HepG2 (cell line): ENCODE measurements at regions not wholly inside any gene's neighbourhood (a gene's known extent, or its start where the extent isn't known, plus 50 kb on each side); places are given as distances from the start of the nearest gene placed in this dataset.

ENCODE experiments used
- ATAC-seq: fragments of 200-7000 bp; cut with Tn5 transposase; 3 replicates; pipeline ENCODE4 v1.9.1; 2020; ENCODE audit warnings: mild to moderate bottlenecking, moderate library complexity
- BruUV-seq: library from RNA; stranded (reverse); fragments of 400-500 nt; replicated peaks from 2 replicates; lab custom pipeline; 2021; lab: Mats Ljungman, UMichigan
- CTCF ChIA-PET: fragments of 300-600 bp; formaldehyde crosslinking; extraction: SDS; loops from one replicate; lab custom pipeline; 2021; ENCODE audit warnings: low total read pairs, inconsistent platforms, low intra/inter-chr PET ratio; lab: Yijun Ruan, JAX
- POLR2A ChIA-PET: fragments of 350-600 bp; sonication (Branson Sonifier 250); formaldehyde crosslinking; loops from one replicate; lab custom pipeline; 2020; ENCODE audit warnings: antibody characterized with exemption, inconsistent platforms; lab: Yijun Ruan, JAX
- DNase-seq: peaks from one replicate; pipeline ENCODE4 v3.0.0-alpha.2; 2015; ENCODE audit warnings: low spot score
- FAIRE-seq: peaks from 3 replicates; lab custom pipeline; 2011; peaks lifted over from hg19 to GRCh38; lab: Jason Lieb, UNC
- H2AFZ ChIP-seq: one replicate; pipeline ENCODE4 v1.6.1; 2011; ENCODE audit warnings: low read length, inconsistent platforms
- H3K27ac ChIP-seq: fragments of 300-600 bp; 3 replicates; pipeline ENCODE4 v1.8.0; 2011; ENCODE audit warnings: mixed run types, mild to moderate bottlenecking, mixed read lengths, low read length, inconsistent platforms; ENCODE audit not compliant: insufficient read depth; ENCODE audit errors: extremely low read length
- H3K27me3 ChIP-seq, 2 experiments: fragments of 200-600 bp in 1 of 2; 2 replicates in 1 of 2; 3 replicates in 1 of 2; pipeline versions ENCODE4 v1.6.0 to v1.8.0; 2011; ENCODE audit warnings: low read length in 2 of 2, mild to moderate bottlenecking in 2 of 2, moderate library complexity in 2 of 2, inconsistent platforms in 1 of 2; ENCODE audit not compliant: insufficient read depth in 2 of 2, control insufficient read depth in 1 of 2
- H3K36me3 ChIP-seq, 2 experiments: fragments of 200-600 bp in 1 of 2; replicated peaks in 1 of 2; 2 replicates in 1 of 2; 3 replicates in 1 of 2; pipeline versions ENCODE4 v1.5.1 to v1.8.0; 2011; ENCODE audit warnings: low read length in 2 of 2, inconsistent platforms in 1 of 2; ENCODE audit not compliant: insufficient read depth in 2 of 2, control insufficient read depth in 1 of 2
- H3K4me1 ChIP-seq: 2 replicates; pipeline ENCODE4 v1.5.1; 2012; ENCODE audit warnings: low read length, inconsistent platforms; ENCODE audit not compliant: insufficient read depth
- H3K4me2 ChIP-seq: 2 replicates; pipeline ENCODE4 v1.6.0; 2011; ENCODE audit warnings: low read depth, low read length, inconsistent platforms
- H3K4me3 ChIP-seq, 3 experiments: fragments of 200-600 bp in 1 of 3; sonication (generic), shearing (Covaris generic) in 1 of 3; replicated peaks in 1 of 3; 2 replicates each; pipeline ENCODE4 v1.5.1; 2011 to 2016; ENCODE audit warnings: low read length in 3 of 3, inconsistent platforms in 2 of 3, low read depth in 2 of 3, mild to moderate bottlenecking in 2 of 3, control low read depth in 1 of 3, mixed read lengths in 1 of 3; ENCODE audit not compliant: insufficient read depth in 1 of 3
- H3K79me2 ChIP-seq: one replicate; pipeline ENCODE4 v1.6.1; 2011; ENCODE audit warnings: low read length, inconsistent platforms; ENCODE audit not compliant: insufficient read depth
- H3K9ac ChIP-seq: 2 replicates; pipeline ENCODE4 v1.6.0; 2011; ENCODE audit warnings: mild to moderate bottlenecking, low read depth, low read length, inconsistent platforms; ENCODE audit not compliant: insufficient read depth
- H3K9me3 ChIP-seq: 2 replicates; pipeline ENCODE4 v1.5.1; 2012; ENCODE audit warnings: mild to moderate bottlenecking, low read length
- H4K20me1 ChIP-seq: 2 replicates; pipeline ENCODE4 v1.6.0; 2011; ENCODE audit warnings: inconsistent platforms, mild to moderate bottlenecking, low read length, moderate library complexity; ENCODE audit not compliant: insufficient read depth
- FOSL1 ChIP-seq: sonication (generic); formaldehyde crosslinking; IDR thresholded peaks from 2 replicates; pipeline ENCODE4 v1.9.0; 2021; ENCODE audit warnings: missing genetic modification reagents, borderline replicate concordance
- MAFG ChIP-seq: sonication (generic); formaldehyde crosslinking; IDR thresholded peaks from 2 replicates; pipeline ENCODE4 v1.5.1; 2020; ENCODE audit warnings: mild to moderate bottlenecking, missing genetic modification reagents
- NFKBIZ ChIP-seq: IDR thresholded peaks from 2 replicates; pipeline ENCODE4 v1.6.1; 2018; ENCODE audit warnings: missing genetic modification reagents, missing compliant biosample characterization
- RAD21 ChIP-seq: fragments of 450-650 bp; formaldehyde crosslinking; IDR thresholded peaks from 2 replicates; pipeline ENCODE4 v1.5.0; 2020; ENCODE audit warnings: mild to moderate bottlenecking
- RCOR2 ChIP-seq: IDR thresholded peaks from 2 replicates; pipeline ENCODE4 v1.6.1; 2016; ENCODE audit warnings: missing biosample characterization, missing genetic modification reagents
- SSRP1 ChIP-seq: IDR thresholded peaks from 2 replicates; pipeline ENCODE4 v1.6.1; 2016; ENCODE audit warnings: control low read depth
- TAF15 ChIP-seq: fragments of 200-400 bp; formaldehyde crosslinking; IDR thresholded peaks from one replicate; pipeline ENCODE4 v1.6.1; 2018; ENCODE audit warnings: mild to moderate bottlenecking, low read depth, low read length; ENCODE audit not compliant: poor library complexity, severe bottlenecking
- ZNF441 ChIP-seq: sonication (generic); formaldehyde crosslinking; IDR thresholded peaks from 2 replicates; pipeline ENCODE4 v1.7.0; 2021; ENCODE audit warnings: missing genetic modification reagents, borderline replicate concordance
- ZNF558 ChIP-seq: sonication (generic); formaldehyde crosslinking; IDR thresholded peaks from 2 replicates; pipeline ENCODE4 v1.9.0; 2022; ENCODE audit warnings: mild to moderate bottlenecking, missing genetic modification reagents, borderline replicate concordance
- ZNF678 ChIP-seq: sonication (generic); formaldehyde crosslinking; IDR thresholded peaks from 2 replicates; pipeline ENCODE4 v1.4.0; 2020; ENCODE audit warnings: mild to moderate bottlenecking, missing genetic modification reagents
- ZNF782 ChIP-seq: sonication (generic); formaldehyde crosslinking; IDR thresholded peaks from 2 replicates; pipeline ENCODE4 v1.4.0; 2020; ENCODE audit warnings: missing genetic modification reagents, mild to moderate bottlenecking, borderline replicate concordance
- ZSCAN22 ChIP-seq: sonication (generic); formaldehyde crosslinking; IDR thresholded peaks from 2 replicates; pipeline ENCODE4 v1.4.0; 2020; ENCODE audit warnings: mild to moderate bottlenecking, missing genetic modification reagents
- WGBS: methylation state at CpG from one replicate; pipeline ENCODE4 v1.1.6; 2017; ENCODE audit warnings: low lambda C conversion rate; 5-methylcytosine and 5-hydroxymethylcytosine counted together
- in situ Hi-C: cut with HindIII; loops from 2 replicates; pipeline ENCODE4 v1.10.0; 2017; ENCODE audit warnings: low pct_unique_long_range_greater_than_20kb; ENCODE audit not compliant: extremely low pct_ligation_motif_present
- intact Hi-C: fragments of 100-400 bp; cut with micrococcal nuclease; formaldehyde crosslinking; loops from one replicate; pipeline ENCODE4 v1.10.0; 2022; ENCODE audit not compliant: unreplicated experiment
- TF ChIP-seq, protein P1 (sequence below): sonication (generic); formaldehyde crosslinking; IDR thresholded peaks from 2 replicates; pipeline ENCODE4 v1.5.0; 2020; ENCODE audit warnings: missing genetic modification reagents
- TF ChIP-seq, protein P2 (sequence below): sonication (generic); formaldehyde crosslinking; IDR thresholded peaks from 2 replicates; pipeline ENCODE4 v1.8.0; 2022; ENCODE audit warnings: mild to moderate bottlenecking, missing genetic modification reagents, moderate library complexity
- TF ChIP-seq, protein P3 (sequence below): sonication (generic); formaldehyde crosslinking; IDR thresholded peaks from 2 replicates; pipeline ENCODE4 v1.8.0; 2022; ENCODE audit warnings: mild to moderate bottlenecking, missing genetic modification reagents, borderline replicate concordance

DNA sequence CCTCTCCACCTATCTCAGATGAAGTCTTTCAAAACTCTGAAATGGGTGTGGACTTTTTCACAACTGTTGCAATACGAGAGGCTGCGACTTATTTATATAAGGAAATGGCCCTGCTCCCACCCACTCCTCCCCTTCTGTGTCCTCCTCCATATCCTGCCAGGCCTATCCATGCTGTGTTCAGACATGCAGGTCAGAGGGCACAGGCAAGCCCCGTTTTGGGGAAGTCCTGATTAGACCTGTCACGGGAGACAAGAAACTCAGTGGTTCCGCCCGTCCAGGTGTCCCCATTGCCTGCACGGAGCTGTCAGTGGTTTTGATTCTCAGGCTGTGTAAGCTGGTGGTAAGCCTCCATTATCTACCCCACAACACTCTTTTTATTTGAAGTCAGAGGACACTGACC is 99.6 kb upstream of the MGAT5 start:
- H3K9me3 ChIP-seq: no peaks in the 10 kb centered on the region
- intact Hi-C loops (no loop called here), in situ Hi-C loops (no loop called here)
- H3K79me2 ChIP-seq: peaks cover 20% of the 10 kb centered on the region
- ChIA-PET CTCF (no interaction called here), POLR2A (no interaction called here)
- TF ChIP-seq ZNF678 (CRISPR knock-in tag): no peak
- no peak for TF ChIP-seq RCOR2 (CRISPR knock-in tag)
- no peak for TF ChIP-seq ZNF782 (CRISPR knock-in tag)
- TF ChIP-seq, protein P1, sequence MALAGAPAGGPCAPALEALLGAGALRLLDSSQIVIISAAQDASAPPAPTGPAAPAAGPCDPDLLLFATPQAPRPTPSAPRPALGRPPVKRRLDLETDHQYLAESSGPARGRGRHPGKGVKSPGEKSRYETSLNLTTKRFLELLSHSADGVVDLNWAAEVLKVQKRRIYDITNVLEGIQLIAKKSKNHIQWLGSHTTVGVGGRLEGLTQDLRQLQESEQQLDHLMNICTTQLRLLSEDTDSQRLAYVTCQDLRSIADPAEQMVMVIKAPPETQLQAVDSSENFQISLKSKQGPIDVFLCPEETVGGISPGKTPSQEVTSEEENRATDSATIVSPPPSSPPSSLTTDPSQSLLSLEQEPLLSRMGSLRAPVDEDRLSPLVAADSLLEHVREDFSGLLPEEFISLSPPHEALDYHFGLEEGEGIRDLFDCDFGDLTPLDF (CRISPR knock-in tag): no peak
- TF ChIP-seq SSRP1 (CRISPR knock-in tag): no peak
- TF ChIP-seq ZSCAN22: no peak
- TF ChIP-seq ZNF558 (CRISPR knock-in tag): no peak
- no peak for TF ChIP-seq ZNF441 (CRISPR knock-in tag)
- no peak for TF ChIP-seq FOSL1
- TF ChIP-seq, protein P2, sequence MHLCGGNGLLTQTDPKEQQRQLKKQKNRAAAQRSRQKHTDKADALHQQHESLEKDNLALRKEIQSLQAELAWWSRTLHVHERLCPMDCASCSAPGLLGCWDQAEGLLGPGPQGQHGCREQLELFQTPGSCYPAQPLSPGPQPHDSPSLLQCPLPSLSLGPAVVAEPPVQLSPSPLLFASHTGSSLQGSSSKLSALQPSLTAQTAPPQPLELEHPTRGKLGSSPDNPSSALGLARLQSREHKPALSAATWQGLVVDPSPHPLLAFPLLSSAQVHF: no peak
- TF ChIP-seq RAD21 (CRISPR knock-in tag): no peak
- TF ChIP-seq MAFG (CRISPR knock-in tag): no peak
- TF ChIP-seq TAF15: no peak
- TF ChIP-seq NFKBIZ (CRISPR knock-in tag): no peak
- TF ChIP-seq, protein P3, sequence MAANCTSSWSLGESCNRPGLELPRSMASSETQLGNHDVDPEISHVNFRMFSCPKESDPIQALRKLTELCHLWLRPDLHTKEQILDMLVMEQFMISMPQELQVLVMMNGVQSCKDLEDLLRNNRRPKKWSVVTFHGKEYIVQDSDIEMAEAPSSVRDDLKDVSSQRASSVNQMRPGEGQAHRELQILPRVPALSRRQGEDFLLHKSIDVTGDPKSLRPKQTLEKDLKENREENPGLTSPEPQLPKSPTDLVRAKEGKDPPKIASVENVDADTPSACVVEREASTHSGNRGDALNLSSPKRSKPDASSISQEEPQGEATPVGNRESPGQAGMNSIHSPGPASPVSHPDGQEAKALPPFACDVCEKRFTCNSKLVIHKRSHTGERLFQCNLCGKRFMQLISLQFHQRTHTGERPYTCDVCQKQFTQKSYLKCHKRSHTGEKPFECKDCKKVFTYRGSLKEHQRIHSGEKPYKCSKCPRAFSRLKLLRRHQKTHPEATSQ: no peak
- DNase-seq: no peak
- 0 out of 2 replicates have a peak, but pooled peaks cover under 1% of the 10 kb centered on the region for H3K4me1 ChIP-seq
- no peak for ATAC-seq
- peaks cover 3 to 5% of the 10 kb centered on the region in 2 experiments; a peak in 2 of 5 replicates for H3K36me3 ChIP-seq
- BruUV-seq: no TSS peak
- no peak for FAIRE-seq
- H2AFZ ChIP-seq: no peak overlapping the region
- no peaks in the 10 kb centered on the region for H3K27me3 ChIP-seq
- H3K9ac ChIP-seq: no peak overlapping the region
- no peak overlapping the region for H3K4me2 ChIP-seq
- H3K4me3 ChIP-seq: no peak overlapping the region
- WGBS: 88% methylated on average over 7 of the region's 7 CpGs
- H3K27ac ChIP-seq: no peak overlapping the region
- H4K20me1 ChIP-seq: no peaks in the 10 kb centered on the region
